Inflammatory macrophage treated with lipopolysaccharide for 1 hour (primary cell): ENCODE measurements at regions not wholly inside any gene's neighbourhood (a gene's known extent, or its start where the extent isn't known, plus 50 kb on each side); places are given as distances from the start of the nearest gene placed in this dataset.
"Not testable (repeated sequence)": the region's sequence is repeated elsewhere in the genome, so short reads cannot be mapped to it uniquely, and the experiment has no call there.

Experiments
- DNase-seq, 2 donors: peaks; one replicate each; pipeline ENCODE4 v3.0.0-alpha.2; 2020 to 2022

DNA sequence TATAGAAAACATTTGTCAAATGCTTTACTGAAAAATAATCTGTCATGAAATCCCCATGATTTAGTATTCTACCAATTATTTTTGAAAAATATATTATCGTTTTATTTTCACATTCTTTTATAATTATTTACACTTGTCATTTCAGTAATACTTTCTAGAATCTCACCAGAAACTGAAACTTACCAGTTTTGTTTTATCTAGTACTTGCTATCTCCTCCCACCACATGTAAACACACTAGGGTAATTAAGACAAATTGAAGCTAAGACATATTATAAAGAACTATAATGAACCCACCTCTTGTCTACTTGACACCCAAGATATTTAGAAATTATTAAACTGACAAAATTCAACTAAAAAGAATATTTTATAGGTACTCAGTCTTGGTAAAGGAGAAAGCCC, 51.5 kb upstream of the GRM3 start:
- DNase-seq, result no peak

DNA sequence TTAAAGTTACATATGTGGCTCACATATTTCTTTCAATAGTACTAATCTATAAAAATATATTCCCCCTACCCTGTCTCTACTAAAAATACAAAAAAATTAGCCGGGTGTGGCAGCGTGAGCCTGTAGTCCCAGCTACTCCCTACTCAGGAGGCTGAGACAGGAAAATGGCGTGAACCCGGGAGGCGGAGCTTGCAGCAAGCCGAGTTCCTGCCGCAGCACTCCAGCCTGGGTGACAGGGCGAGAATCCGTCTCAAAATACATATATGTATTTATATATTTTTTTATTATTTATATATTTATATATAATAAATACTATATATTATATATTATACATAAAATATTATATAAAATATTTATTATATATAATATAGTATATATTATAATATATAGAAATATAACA, 69.7 kb upstream of the GRM3 start:
- DNase-seq, result no peak

DNA sequence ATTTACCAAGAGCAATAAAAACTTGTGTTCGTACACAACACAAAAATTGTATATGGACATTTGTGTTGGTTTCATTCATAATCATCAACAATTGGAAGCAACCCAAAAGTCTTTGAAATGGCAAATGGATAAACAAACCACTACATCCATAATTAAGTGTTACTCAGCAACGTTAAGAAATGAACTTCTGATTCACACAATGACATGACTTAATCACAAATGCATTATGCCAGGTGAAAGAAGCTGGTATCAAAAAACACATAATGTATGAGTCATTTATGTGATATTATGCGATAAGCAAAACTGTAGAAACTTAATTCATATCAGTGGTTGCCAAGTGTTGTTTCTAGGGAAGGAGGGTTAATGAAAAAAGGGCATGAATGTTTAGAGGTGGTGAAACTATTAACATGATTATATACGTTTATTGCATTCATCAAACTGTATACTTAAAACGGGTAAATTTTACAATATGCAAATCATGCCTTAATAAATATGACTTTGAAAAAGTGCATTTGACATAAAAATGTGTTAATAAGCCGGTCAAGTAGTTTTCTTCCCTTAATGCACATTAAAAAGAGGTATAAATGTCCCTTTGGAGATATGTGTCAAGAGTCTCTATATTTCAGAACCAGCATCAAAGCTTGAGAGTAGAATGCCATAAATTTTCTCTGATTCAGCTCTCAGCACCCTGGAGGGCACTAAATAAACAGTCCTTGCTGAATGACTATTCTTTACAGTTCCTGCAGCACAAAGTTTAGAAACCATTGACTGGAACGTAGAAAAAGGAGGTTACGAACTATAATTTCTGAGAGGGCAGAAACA, 84.8 kb upstream of the GRM3 start:
- DNase-seq, result no peak

DNA sequence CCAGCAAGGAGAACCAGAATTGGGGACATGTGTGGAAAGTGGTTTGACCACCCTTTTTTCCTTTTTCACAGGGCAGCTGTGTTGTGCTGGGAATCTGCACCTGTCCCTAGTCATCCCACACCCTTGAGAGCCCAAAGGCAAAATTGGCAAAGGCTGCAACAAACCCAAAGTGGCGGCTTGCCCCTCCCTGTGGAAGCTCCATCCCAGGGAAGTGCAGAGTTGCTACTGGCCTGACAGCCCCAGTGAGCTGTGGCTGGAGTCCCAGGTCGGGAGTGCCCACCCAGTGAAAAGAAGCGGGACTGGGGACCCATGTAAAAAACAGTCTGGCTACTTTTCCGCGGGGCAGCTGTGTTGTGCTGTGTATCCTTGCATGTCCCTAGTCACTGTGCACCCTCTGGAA, 109.1 kb upstream of the GRM3 start:
- DNase-seq, result no peak

GRCh38 chr7:86504229-86504628, 139.5 kb upstream of the GRM3 start:
- DNase-seq, result no peak

DNA sequence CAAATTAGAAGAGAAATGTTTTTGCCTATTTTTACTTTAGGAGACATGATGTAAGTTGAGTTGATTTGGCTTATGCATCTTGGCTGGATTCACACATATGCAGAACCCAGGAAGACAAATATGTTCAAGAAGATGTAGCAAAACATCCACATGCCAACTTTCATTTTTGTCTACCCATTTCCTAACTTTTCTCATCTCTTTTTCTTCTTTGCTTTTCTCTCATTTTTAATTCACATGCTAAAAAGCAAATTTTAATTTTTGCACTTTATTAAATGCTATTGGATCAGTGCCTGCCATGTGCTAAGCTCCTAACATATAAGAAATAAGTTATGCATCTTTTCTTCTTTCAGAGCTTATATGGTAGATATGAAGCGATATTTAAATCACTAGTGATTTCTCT, 143.7 kb upstream of the GRM3 start:
- no peak for DNase-seq

DNA sequence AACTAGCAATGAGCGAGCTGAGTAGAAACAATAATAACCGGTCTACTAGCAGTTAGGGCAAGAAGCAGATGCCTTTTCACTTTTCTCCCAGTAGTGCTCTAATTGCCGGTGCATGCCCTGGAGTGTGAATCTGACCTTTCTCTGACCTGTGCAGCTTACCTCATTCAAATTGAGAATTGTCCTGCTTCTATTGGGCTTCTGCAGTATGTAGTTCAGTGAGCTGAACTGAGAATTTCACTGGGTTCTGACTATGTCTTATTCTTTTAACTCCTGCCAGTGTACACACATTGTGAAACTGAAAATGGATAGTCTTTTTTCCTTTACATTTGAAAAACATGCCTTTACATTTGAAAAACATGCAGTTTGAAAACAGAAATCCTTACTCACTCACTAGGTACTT, 157.9 kb upstream of the GRM3 start:
- DNase-seq, result no peak

DNA sequence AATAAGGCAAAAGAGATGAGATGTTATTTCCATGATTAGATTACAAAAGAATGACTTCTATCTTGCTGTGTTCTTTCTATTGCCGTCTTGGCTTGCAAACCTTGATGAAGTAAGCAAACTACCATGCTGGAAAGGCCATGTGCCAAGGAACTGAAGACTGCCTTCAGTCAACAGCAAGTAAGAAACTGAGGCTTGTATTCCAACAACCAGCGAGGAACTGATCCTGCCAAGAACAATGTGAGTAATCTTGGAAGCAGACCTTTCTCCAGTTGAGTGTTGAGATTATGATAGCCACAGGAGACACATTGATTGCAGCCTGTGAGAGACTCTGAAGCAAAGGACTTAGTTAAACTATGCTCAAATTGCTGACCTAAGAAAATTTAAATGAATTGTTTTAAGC, 164.6 kb upstream of the GRM3 start:
- no peak for DNase-seq

GRCh38 chr7:86477343-86477935, 166.3 kb upstream of the GRM3 start:
- DNase-seq, result no peak

GRCh38 chr7:86470763-86471162, 172.9 kb upstream of the GRM3 start:
- DNase-seq, result no peak

DNA sequence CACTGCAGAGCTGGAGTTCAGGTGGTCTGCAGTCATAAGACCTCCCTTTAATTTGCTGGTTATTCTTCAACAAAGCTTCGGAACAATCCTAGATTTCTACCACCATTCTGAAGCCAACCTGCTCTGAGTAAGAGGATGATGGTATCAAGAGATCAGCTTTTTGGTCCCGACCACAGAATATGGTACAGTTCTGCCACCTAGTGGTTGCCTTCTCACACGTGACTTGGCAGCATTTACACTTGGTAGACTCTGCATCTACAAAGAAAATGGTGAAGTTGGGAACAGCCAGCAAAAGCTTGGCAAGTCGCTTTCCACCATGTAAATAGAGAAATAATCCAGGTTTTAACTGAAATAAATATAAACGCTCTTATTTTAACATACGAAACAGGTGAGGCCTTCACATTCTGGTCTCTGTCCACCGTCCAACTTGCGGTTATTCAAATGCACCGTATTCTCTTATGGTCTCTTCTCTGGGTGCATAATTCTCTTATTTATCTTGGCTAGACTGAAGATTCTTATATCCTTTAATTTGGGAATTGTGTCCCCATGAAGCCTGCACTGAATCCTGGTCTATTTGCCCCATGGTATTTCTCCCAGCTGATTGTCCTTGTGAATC, 173.9 kb upstream of the GRM3 start:
- peak; percentile 15 to 86 for DNase-seq

GRCh38 chr7:86454753-86455152, 189.0 kb upstream of the GRM3 start:
- no peak for DNase-seq

GRCh38 chr7:86453454-86453853, 190.3 kb upstream of the GRM3 start:
- DNase-seq, result no peak

GRCh38 chr7:86448856-86449255, 194.9 kb upstream of the GRM3 start:
- DNase-seq, result no peak

GRCh38 chr7:86445285-86445684, 198.4 kb upstream of the GRM3 start:
- no peak for DNase-seq

DNA sequence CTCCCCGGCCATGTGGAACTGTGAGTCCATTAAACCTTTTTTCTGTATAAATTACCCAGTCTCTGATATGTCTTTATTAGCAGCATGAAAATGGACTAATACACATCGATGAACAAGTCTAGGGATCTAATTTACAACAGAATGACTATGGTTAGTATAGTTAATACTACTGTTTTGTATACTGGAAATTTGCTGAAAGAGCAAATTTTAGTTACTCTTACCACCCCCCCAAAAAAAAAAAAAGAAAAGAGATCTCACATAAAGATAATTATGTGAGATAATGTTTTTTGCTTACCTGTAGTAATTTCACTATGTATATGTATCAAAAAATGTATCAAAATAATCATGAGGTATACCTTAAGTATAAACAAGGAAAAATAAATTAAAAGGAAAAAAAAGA, 199.5 kb upstream of the GRM3 start:
- DNase-seq, result no peak

DNA sequence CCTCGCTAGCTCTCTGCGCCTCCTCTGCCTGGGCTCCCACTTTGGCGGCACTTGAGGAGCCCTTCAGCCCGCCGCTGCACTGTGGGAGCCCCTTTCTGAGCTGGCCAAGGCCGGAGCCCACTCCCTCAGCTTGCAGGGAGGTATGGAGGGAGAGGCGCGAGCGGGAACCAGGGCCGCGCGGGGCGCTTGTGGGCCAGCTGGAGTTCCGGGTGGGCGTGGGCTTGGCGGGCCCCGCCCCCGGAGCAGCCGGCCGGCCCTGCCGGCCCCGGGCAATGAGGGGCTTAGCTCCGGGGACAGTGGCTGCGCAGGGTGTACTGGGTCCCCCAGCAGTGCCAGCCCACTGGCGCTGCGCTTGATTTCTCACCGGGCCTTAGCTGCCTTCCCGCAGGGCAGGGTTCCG, 203.3 kb upstream of the GRM3 start:
- not testable (repeated sequence) for DNase-seq

DNA sequence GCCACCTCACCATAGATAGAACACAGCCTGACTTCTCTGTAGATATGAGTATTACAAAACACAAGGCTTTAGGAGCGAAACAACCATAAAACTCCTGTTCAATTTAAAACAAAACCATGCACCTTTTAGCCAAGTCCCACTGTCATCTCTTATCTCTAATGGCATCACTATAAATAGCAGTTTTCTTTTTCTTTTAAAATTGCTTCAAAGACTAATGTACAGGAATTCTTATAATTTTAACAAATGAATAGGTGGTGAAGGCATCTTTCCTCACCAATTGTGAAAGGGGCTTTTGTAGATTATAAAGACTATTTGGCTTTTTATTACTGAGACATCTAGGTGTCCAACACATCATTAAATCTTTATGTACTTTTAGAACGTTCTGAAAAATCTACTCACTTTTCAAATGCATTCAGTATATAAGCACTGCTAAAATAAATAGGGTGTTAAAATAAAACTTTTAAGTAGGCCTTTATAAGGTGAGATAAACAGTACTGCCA, 205.7 kb upstream of the GRM3 start:
- no peak for DNase-seq

DNA sequence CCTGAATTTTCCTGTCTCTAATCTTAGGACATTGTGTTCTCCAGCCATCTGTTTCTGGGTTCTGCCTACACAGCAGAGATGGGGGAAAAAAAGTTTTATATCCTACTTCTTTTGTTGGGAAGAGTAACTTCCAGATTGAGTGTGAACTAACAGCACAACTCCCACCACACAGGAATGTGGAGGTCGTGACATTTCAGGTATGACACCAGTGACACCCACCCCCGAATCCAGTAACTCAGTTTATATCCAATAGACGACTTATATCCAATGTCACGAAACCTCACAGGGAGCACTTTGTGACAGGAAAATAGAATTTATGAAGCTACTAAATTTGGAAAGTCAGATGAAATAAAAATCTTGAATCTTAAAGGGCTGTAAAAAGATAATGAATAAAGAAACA, 211.9 kb upstream of the GRM3 start:
- DNase-seq, result no peak

DNA sequence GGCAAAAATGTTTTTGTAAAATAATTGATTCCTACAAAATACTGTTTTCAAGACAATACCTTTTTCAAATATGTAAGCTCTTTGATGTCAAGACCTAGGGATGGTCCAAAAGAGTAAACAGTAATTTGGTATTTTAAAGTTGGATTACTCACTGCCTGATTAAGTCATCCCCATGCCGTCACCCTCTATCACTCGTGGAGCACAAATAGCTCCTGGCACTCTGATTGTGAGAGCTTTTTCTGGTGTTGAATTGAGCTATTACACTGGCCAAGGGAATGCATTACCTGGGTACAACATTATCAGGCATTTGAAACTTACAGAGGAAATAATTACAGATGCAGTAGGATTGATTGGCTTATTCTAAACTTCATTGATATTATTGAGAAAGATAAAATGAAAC, 231.9 kb upstream of the GRM3 start:
- no peak for DNase-seq

DNA sequence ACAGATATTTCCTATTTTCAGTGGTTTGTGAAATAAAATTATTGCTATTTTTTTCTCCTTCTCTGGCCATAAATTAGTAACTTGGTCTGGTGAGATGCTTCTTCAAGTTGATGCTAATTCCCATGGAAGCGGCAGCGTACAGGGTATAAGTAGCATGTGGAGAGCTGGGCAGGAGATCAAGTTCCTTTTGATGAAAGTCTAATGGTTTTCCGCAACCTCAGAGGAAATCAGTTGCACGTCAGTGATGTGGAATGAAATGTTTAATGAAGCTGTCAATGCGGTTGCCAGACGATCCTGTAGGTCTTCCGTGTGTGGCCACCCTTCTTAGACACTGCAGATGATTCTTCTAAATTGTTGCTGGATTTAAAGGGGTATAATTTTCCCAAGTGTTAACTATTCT, 236.4 kb upstream of the GRM3 start:
- DNase-seq, result no peak

GRCh38 chr7:86391813-86392212, 251.9 kb upstream of the GRM3 start:
- no peak for DNase-seq

GRCh38 chr7:86375602-86376001, 268.1 kb upstream of the GRM3 start:
- DNase-seq, result not testable (repeated sequence)

DNA sequence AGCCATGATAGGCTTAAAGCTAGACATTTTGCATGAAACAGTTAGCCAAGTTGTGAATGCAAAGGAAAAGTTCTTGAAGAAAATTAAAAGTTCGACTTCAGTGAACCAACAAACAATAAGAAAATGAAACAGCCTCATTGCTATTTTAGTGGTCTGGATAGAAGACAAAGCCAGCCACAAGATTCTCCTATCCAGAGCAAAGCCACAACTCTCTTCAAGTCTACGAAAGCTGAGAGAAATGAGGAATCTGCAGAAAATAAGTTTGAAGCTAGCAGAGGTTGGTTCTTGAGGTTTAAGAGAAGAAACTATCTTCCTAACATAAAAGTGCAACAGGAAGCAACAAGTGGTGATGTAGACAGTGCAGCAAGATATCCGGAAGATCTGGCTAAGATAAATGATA, 271.4 kb upstream of the GRM3 start:
- DNase-seq, result no peak
